ENCODE measurements at regions not wholly inside any gene's neighbourhood (a gene's known extent, or its start where the extent isn't known, plus 50 kb on each side); places are given as distances from the start of the nearest gene placed in this dataset.

DNA sequence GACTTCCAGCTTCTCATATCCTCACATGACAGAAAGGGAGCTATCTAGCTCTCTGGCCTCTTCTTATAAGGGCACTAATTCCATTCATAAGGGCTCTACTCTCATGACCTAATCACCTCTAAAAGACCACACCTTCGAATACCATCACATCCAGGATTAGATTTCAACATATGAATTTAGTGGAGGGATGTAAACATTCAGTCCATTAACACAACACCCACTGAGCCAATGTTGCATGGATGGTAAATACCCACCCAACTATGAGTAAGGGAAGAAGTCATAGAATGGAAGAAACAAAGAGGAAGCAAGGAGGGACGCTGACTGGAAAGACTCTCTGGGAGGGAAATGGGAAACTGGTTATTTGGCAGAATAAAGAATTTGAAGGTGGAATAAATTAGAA is 112.6 kb upstream of the CCDC112 start:
- H3K9ac ChIP-seq (ENCODE audit: insufficient read length), result no peak overlapping the region

GRCh38 chr5:115402822-115403577 is 106.5 kb upstream of the CCDC112 start:
- no peak for DNase-seq (ENCODE audit: low read depth, low spot score)
- Histone ChIP-seq H3K4me3 (no peak overlapping the region), H3K9me3 (ENCODE audit: low read depth, low read length) (no peaks in the 10 kb centered on the region), H3K9ac (ENCODE audit: insufficient read length) (no peak overlapping the region), H3K36me3 (ENCODE audit: insufficient read depth, low read length) (no peaks in the 10 kb centered on the region), H3K27ac (no peak overlapping the region)
- no peak for TF ChIP-seq EZH2 (IDR thresholded peaks at IDR 0.05)
- TF ChIP-seq POLR2AphosphoS5 (IDR thresholded peaks at IDR 0.05; ENCODE audit: borderline replicate concordance, low read depth, low read length), result no peak
- TF ChIP-seq FOXP2 (optimal IDR thresholded peaks at IDR 0.05; ENCODE audit: control extremely low read depth, extremely low read length, insufficient read depth), result no peak

More for the DNA sequence above, 112.6 kb upstream of the CCDC112 start:
- no peak for TF ChIP-seq FOXP2 (optimal IDR thresholded peaks at IDR 0.05; ENCODE audit: control extremely low read depth, extremely low read length, insufficient read depth)
- TF ChIP-seq POLR2AphosphoS5 (IDR thresholded peaks at IDR 0.05; ENCODE audit: borderline replicate concordance, low read depth, low read length), result no peak
- no peak for TF ChIP-seq EZH2 (IDR thresholded peaks at IDR 0.05)
- Histone ChIP-seq H3K27ac (no peak overlapping the region), H3K36me3 (ENCODE audit: insufficient read depth, low read length) (no peaks in the 10 kb centered on the region), H3K4me3 (no peak overlapping the region), H3K9me3 (ENCODE audit: low read depth, low read length) (no peaks in the 10 kb centered on the region)
- no peak for DNase-seq (ENCODE audit: low read depth, low spot score)

DNA sequence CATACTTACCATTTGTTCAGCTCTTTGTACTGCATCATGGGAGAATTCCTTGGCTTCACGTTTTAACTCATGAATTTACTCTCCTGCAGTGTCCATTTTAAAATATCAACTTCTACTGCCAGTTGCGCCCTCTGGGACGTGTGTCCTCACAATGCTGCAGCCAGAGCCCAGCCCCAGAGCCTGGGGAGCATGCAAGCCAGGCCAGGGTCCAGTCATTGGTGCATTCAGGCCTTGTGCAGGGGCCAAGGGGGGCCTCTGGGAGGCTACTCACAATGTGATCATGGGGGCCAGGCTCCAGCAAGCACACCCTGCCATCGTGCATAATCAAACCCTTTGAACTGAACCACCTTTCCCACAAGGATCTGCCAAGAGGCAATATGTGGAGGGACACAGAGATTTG is 105.6 kb upstream of the CCDC112 start:
- Histone ChIP-seq H3K9ac (ENCODE audit: insufficient read length) (no peak overlapping the region), H3K36me3 (ENCODE audit: insufficient read depth, low read length) (no peaks in the 10 kb centered on the region), H3K4me3 (no peak overlapping the region), H3K9me3 (ENCODE audit: low read depth, low read length) (no peaks in the 10 kb centered on the region), H3K27ac (no peak overlapping the region)
- TF ChIP-seq POLR2AphosphoS5 (IDR thresholded peaks at IDR 0.05; ENCODE audit: borderline replicate concordance, low read depth, low read length) (no peak), FOXP2 (optimal IDR thresholded peaks at IDR 0.05; ENCODE audit: control extremely low read depth, extremely low read length, insufficient read depth) (no peak), EZH2 (IDR thresholded peaks at IDR 0.05) (no peak)
- no peak for DNase-seq (ENCODE audit: low read depth, low spot score)

DNA sequence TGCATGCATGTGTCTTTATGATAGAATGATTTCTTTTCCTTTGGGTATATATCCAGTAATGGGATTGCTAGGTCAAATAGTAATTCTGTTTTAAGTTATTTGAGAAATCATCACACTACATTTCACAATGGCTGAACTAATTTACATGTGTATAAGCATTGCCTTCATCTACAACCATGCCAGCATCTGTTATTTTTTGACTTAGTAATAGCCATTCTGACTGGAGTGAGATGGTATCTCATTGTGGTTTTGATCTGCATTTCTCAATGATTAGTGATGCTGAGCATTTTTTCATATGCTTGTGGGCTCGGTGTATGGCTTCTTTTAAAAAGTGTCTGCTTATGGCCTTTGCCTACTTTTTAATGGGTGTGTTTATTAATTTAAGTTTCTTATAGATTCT is 102.3 kb upstream of the CCDC112 start:
- no peak for DNase-seq (ENCODE audit: low read depth, low spot score)
- H3K36me3 ChIP-seq (ENCODE audit: insufficient read depth, low read length), result no peaks in the 10 kb centered on the region
- no peaks in the 10 kb centered on the region for H3K9me3 ChIP-seq (ENCODE audit: low read depth, low read length)
- no peak overlapping the region for H3K27ac ChIP-seq
- TF ChIP-seq POLR2AphosphoS5 (IDR thresholded peaks at IDR 0.05; ENCODE audit: borderline replicate concordance, low read depth, low read length) (no peak), EZH2 (IDR thresholded peaks at IDR 0.05) (no peak), FOXP2 (optimal IDR thresholded peaks at IDR 0.05; ENCODE audit: control extremely low read depth, extremely low read length, insufficient read depth) (no peak)
- H3K9ac ChIP-seq (ENCODE audit: insufficient read length), result no peak overlapping the region
- no peak overlapping the region for H3K4me3 ChIP-seq

- TF ChIP-seq EZH2 (IDR thresholded peaks at IDR 0.05) (no peak), FOXP2 (optimal IDR thresholded peaks at IDR 0.05; ENCODE audit: control extremely low read depth, extremely low read length, insufficient read depth) (no peak), POLR2AphosphoS5 (IDR thresholded peaks at IDR 0.05; ENCODE audit: borderline replicate concordance, low read depth, low read length) (no peak)
- no peak overlapping the region for H3K27ac ChIP-seq
- no peak for DNase-seq (ENCODE audit: low read depth, low spot score)
- H3K9ac ChIP-seq (ENCODE audit: insufficient read length), result no peak overlapping the region
- H3K36me3 ChIP-seq (ENCODE audit: insufficient read depth, low read length), result no peaks in the 10 kb centered on the region
- no peak overlapping the region for H3K4me3 ChIP-seq
- no peaks in the 10 kb centered on the region for H3K9me3 ChIP-seq (ENCODE audit: low read depth, low read length)
Measured at GRCh38 chr5:115396688-115397087, 100.2 kb upstream of the CCDC112 start.

DNA sequence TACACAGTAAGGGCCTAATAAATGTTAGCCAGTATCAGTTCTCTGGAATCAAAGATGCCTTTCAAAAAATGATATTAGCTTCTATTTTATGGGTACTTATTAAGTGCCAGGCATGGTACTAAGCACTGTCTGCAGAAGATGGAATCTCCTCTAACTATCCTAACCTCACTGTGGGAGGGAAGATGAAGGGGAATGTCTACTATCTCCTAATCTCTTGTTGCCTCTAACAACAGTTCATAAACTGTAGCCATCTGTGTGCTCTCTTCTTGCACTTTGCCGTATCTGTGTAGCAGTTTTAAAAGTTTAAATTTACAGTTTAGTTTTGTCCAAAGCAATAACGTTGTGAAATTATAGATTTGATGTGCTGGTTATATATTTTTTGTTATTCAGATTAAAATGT is 99.6 kb upstream of the CCDC112 start:
- no peak for DNase-seq (ENCODE audit: low read depth, low spot score)
- H3K27ac ChIP-seq, result no peak overlapping the region
- TF ChIP-seq EZH2 (IDR thresholded peaks at IDR 0.05) (no peak), POLR2AphosphoS5 (IDR thresholded peaks at IDR 0.05; ENCODE audit: borderline replicate concordance, low read depth, low read length) (no peak), FOXP2 (optimal IDR thresholded peaks at IDR 0.05; ENCODE audit: control extremely low read depth, extremely low read length, insufficient read depth) (no peak)

GRCh38 chr5:115394531-115394930 is 98.1 kb upstream of the CCDC112 start:
- Histone ChIP-seq H3K4me3 (no peak overlapping the region), H3K36me3 (ENCODE audit: insufficient read depth, low read length) (no peaks in the 10 kb centered on the region), H3K27ac (no peak overlapping the region), H3K9me3 (ENCODE audit: low read depth, low read length) (no peaks in the 10 kb centered on the region), H3K9ac (ENCODE audit: insufficient read length) (no peak overlapping the region)
- no peak for TF ChIP-seq POLR2AphosphoS5 (IDR thresholded peaks at IDR 0.05; ENCODE audit: borderline replicate concordance, low read depth, low read length)
- no peak for TF ChIP-seq EZH2 (IDR thresholded peaks at IDR 0.05)
- no peak for TF ChIP-seq FOXP2 (optimal IDR thresholded peaks at IDR 0.05; ENCODE audit: control extremely low read depth, extremely low read length, insufficient read depth)
- no peak for DNase-seq (ENCODE audit: low read depth, low spot score)

More for the DNA sequence above, 99.6 kb upstream of the CCDC112 start:
- H3K9me3 ChIP-seq (ENCODE audit: low read depth, low read length), result no peaks in the 10 kb centered on the region
- no peak overlapping the region for H3K9ac ChIP-seq (ENCODE audit: insufficient read length)
- H3K36me3 ChIP-seq (ENCODE audit: insufficient read depth, low read length), result no peaks in the 10 kb centered on the region
- H3K4me3 ChIP-seq, result no peak overlapping the region

GRCh38 chr5:115393239-115393638 is 96.8 kb upstream of the CCDC112 start:
- DNase-seq (ENCODE audit: low read depth, low spot score), result no peak
- Histone ChIP-seq H3K27ac (no peak overlapping the region), H3K36me3 (ENCODE audit: insufficient read depth, low read length) (no peaks in the 10 kb centered on the region), H3K9me3 (ENCODE audit: low read depth, low read length) (no peaks in the 10 kb centered on the region), H3K4me3 (no peak overlapping the region), H3K9ac (ENCODE audit: insufficient read length) (no peak overlapping the region)
- TF ChIP-seq FOXP2 (optimal IDR thresholded peaks at IDR 0.05; ENCODE audit: control extremely low read depth, extremely low read length, insufficient read depth) (no peak), POLR2AphosphoS5 (IDR thresholded peaks at IDR 0.05; ENCODE audit: borderline replicate concordance, low read depth, low read length) (no peak), EZH2 (IDR thresholded peaks at IDR 0.05) (no peak)

DNA sequence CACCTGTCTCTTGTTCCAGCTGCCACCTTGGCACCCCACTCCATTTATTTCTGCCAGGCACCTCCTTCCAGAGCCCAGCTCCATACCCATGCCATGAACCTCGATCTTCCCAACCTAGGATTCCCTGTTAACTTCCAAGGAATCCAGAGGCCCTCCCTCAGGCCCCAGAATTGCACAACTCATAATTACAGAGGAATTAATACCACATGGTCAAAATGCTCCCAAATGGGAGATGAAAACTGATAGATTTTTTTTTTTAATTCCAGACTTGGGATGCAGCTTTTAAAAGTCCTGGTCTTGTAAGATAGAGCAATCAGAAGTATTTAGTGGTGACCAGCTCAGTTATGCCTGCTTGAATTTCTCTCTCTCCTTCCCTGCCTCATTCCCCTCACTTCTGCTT is 96.2 kb upstream of the CCDC112 start:
- H3K4me3 ChIP-seq, result no peak overlapping the region
- H3K36me3 ChIP-seq (ENCODE audit: insufficient read depth, low read length), result no peaks in the 10 kb centered on the region
- H3K9me3 ChIP-seq (ENCODE audit: low read depth, low read length), result no peaks in the 10 kb centered on the region
- TF ChIP-seq EZH2 (IDR thresholded peaks at IDR 0.05) (no peak), POLR2AphosphoS5 (IDR thresholded peaks at IDR 0.05; ENCODE audit: borderline replicate concordance, low read depth, low read length) (no peak), FOXP2 (optimal IDR thresholded peaks at IDR 0.05; ENCODE audit: control extremely low read depth, extremely low read length, insufficient read depth) (no peak)
- no peak overlapping the region for H3K9ac ChIP-seq (ENCODE audit: insufficient read length)
- DNase-seq (ENCODE audit: low read depth, low spot score), result no peak
- no peak overlapping the region for H3K27ac ChIP-seq
